OCI-LY1 (cell line): ENCODE measurements at regions not wholly inside any gene's neighbourhood (a gene's known extent, or its start where the extent isn't known, plus 50 kb on each side); places are given as distances from the start of the nearest gene placed in this dataset.

Source experiments
- H2AFZ ChIP-seq: fragments of 200-600 bp; sonication (generic), shearing (Covaris generic); 2 replicates; pipeline ENCODE4 v1.6.0; 2014; ENCODE audit warnings: antibody characterized with exemption, mild to moderate bottlenecking, low read length
- H3F3A ChIP-seq: fragments of 200-600 bp; sonication (generic), shearing (Covaris generic); 2 replicates; pipeline ENCODE4 v1.6.0; 2014; ENCODE audit warnings: mild to moderate bottlenecking, antibody characterized with exemption, low read length, moderate library complexity; ENCODE audit not compliant: insufficient read depth
- H3K27ac ChIP-seq: fragments of 200-600 bp; sonication (generic); 2 replicates; pipeline ENCODE4 v1.5.1; 2014; ENCODE audit warnings: low read length, mixed run types, mild to moderate bottlenecking, low read depth; ENCODE audit not compliant: poor library complexity, severe bottlenecking
- H3K27me3 ChIP-seq: fragments of 200-600 bp; sonication (generic); 2 replicates; pipeline ENCODE4 v1.6.0; 2014; ENCODE audit warnings: antibody characterized with exemption, mild to moderate bottlenecking, low read length, moderate library complexity; ENCODE audit not compliant: insufficient read depth
- H3K36me3 ChIP-seq: fragments of 200-600 bp; sonication (generic); 2 replicates; pipeline ENCODE4 v1.6.1; 2014; ENCODE audit warnings: mild to moderate bottlenecking, antibody characterized with exemption, low read length, moderate library complexity, mixed read lengths; ENCODE audit not compliant: insufficient read depth
- H3K4me1 ChIP-seq: fragments of 200-600 bp; sonication (generic); 2 replicates; pipeline ENCODE4 v1.5.1; 2014; ENCODE audit warnings: mild to moderate bottlenecking, low read length, moderate library complexity; ENCODE audit not compliant: insufficient read depth, severe bottlenecking
- H3K4me2 ChIP-seq: fragments of 200-600 bp; sonication (generic), shearing (Covaris generic); 2 replicates; pipeline ENCODE4 v1.6.1; 2014; ENCODE audit warnings: low read length
- H3K4me3 ChIP-seq: fragments of 200-600 bp; sonication (generic); 2 replicates; pipeline ENCODE4 v1.5.1; 2014; ENCODE audit warnings: low read length, low read depth, mild to moderate bottlenecking, mixed read lengths; ENCODE audit not compliant: poor library complexity, severe bottlenecking
- H3K79me2 ChIP-seq: fragments of 200-600 bp; shearing (Covaris generic); 2 replicates; pipeline ENCODE4 v1.6.1; 2016; ENCODE audit warnings: mixed run types, low read length, mixed read lengths; ENCODE audit not compliant: insufficient read depth
- H3K9ac ChIP-seq: fragments of 200-600 bp; sonication (generic), shearing (Covaris generic); 2 replicates; pipeline ENCODE4 v1.6.1; 2014; ENCODE audit warnings: mild to moderate bottlenecking, low read length, mixed read lengths
- H3K9me2 ChIP-seq: fragments of 200-600 bp; sonication (generic), shearing (Covaris generic); 2 replicates; pipeline ENCODE4 v1.6.1; 2014; ENCODE audit warnings: low read depth, mild to moderate bottlenecking, low read length, mixed read lengths
- H3K9me3 ChIP-seq: fragments of 200-600 bp; shearing (Covaris generic); 2 replicates; pipeline ENCODE4 v1.6.1; 2014; ENCODE audit warnings: low read length, mixed read lengths
- H4K20me1 ChIP-seq: fragments of 200-600 bp; sonication (generic), shearing (Covaris generic); 2 replicates; pipeline ENCODE4 v1.6.0; 2016; ENCODE audit warnings: mild to moderate bottlenecking, low read length; ENCODE audit not compliant: insufficient read depth
- CTCF ChIP-seq: fragments of 200-600 bp; sonication (generic), shearing (Covaris generic); IDR thresholded peaks from 2 replicates; pipeline ENCODE4 v1.5.1; 2017; ENCODE audit warnings: mild to moderate bottlenecking, antibody characterized with exemption, low read length, moderate library complexity, mixed read lengths
- EZH2 ChIP-seq: fragments of 200-600 bp; sonication (generic), shearing (Covaris generic); IDR thresholded peaks from 2 replicates; pipeline ENCODE4 v1.8.0; 2017; ENCODE audit warnings: borderline replicate concordance, mixed run types, mild to moderate bottlenecking, antibody characterized with exemption, low read length, moderate library complexity, mixed read lengths

- H3K4me2 ChIP-seq: no peak overlapping the region
- H3F3A ChIP-seq: no peaks in the 10 kb centered on the region
- no peaks in the 10 kb centered on the region for H3K27me3 ChIP-seq
- no peak overlapping the region for H3K4me3 ChIP-seq
- no peaks in the 10 kb centered on the region for H4K20me1 ChIP-seq
- no peak for TF ChIP-seq EZH2
- TF ChIP-seq CTCF: no peak
- H3K36me3 ChIP-seq: no peaks in the 10 kb centered on the region
- no peaks in the 10 kb centered on the region for H3K9me3 ChIP-seq
- no peaks in the 10 kb centered on the region for H3K9me2 ChIP-seq
- H3K4me1 ChIP-seq: no peaks in the 10 kb centered on the region
- H3K9ac ChIP-seq: no peak overlapping the region
- H3K27ac ChIP-seq: no peak overlapping the region
- no peaks in the 10 kb centered on the region for H3K79me2 ChIP-seq
- no peak overlapping the region for H2AFZ ChIP-seq
Observed at GRCh38 chr3:86176445-86176784, 814.5 kb downstream of the VGLL3 start.

GRCh38 chr3:86175593-86176444, 815.1 kb downstream of the VGLL3 start:
- TF ChIP-seq CTCF (no peak), EZH2 (no peak)

GRCh38 chr3:86175051-86175536, 815.9 kb downstream of the VGLL3 start:
- no peak overlapping the region for H2AFZ ChIP-seq
- no peaks in the 10 kb centered on the region for H3K27me3 ChIP-seq
- no peaks in the 10 kb centered on the region for H3K4me1 ChIP-seq
- no peaks in the 10 kb centered on the region for H3K9me2 ChIP-seq
- no peak for TF ChIP-seq EZH2
- TF ChIP-seq CTCF: no peak
- H3K9ac ChIP-seq: no peak overlapping the region
- no peaks in the 10 kb centered on the region for H3K9me3 ChIP-seq
- H3K36me3 ChIP-seq: no peaks in the 10 kb centered on the region
- no peak overlapping the region for H3K27ac ChIP-seq
- no peaks in the 10 kb centered on the region for H4K20me1 ChIP-seq
- no peaks in the 10 kb centered on the region for H3K79me2 ChIP-seq
- H3K4me3 ChIP-seq: no peak overlapping the region
- H3F3A ChIP-seq: no peaks in the 10 kb centered on the region
- no peak overlapping the region for H3K4me2 ChIP-seq

More at GRCh38 chr3:86175593-86176444, 815.1 kb downstream of the VGLL3 start:
- Histone ChIP-seq H3K4me3 (no peak overlapping the region), H3K27ac (no peak overlapping the region), H3K4me2 (no peak overlapping the region), H3K4me1 (no peaks in the 10 kb centered on the region), H3F3A (no peaks in the 10 kb centered on the region), H3K79me2 (no peaks in the 10 kb centered on the region), H4K20me1 (no peaks in the 10 kb centered on the region), H3K9ac (no peak overlapping the region), H3K9me2 (no peaks in the 10 kb centered on the region), H3K9me3 (no peaks in the 10 kb centered on the region), H3K27me3 (no peaks in the 10 kb centered on the region), H3K36me3 (no peaks in the 10 kb centered on the region), H2AFZ (no peak overlapping the region)
